ENCODE measurements at regions not wholly inside any gene's neighbourhood (a gene's known extent, or its start where the extent isn't known, plus 50 kb on each side); places are given as distances from the start of the nearest gene placed in this dataset.

DNA sequence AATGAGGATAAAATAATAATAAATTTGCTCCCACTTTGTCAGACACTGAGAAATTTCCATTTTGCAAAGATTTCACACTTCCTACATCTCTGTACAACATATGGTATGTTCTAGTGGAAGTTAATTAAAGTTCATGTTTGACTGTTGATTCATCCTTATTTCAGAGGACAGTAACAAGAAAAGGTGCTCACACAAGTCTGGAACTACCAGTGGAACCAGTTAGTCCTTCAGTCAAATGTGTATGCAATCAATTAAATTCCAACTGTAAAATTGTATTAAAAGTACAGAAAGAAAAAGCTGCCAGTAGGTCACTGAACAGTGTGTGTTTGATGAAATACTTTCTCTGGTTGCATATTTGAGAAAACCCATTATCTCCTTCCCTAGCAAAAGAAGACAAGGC lies 496.0 kb upstream of the PKN2 start:
- ATAC-seq (ENCODE audit: poor library complexity) = no peak
- Histone ChIP-seq H3K9me3 (ENCODE audit: control insufficient read depth in 1 of 2, insufficient read depth in 1 of 2, low read length in 2 of 2) (no peaks in the 10 kb centered on the region), H3K4me3 (ENCODE audit: low read length) (no peak overlapping the region), H3K27me3 (ENCODE audit: control insufficient read depth in 1 of 2, insufficient read depth in 2 of 2, low read length in 2 of 2) (no peaks in the 10 kb centered on the region), H3K4me1 (ENCODE audit: insufficient read depth, low read length) (no peaks in the 10 kb centered on the region), H3K36me3 (ENCODE audit: insufficient read depth, low read length) (no peaks in the 10 kb centered on the region), H3K27ac (ENCODE audit: low read depth in 1 of 2, low read length in 2 of 2) (no peak overlapping the region)
- Mint-ChIP-seq H3K4me3 (no peak overlapping the region), H3K27me3 (peaks cover 4% of the 10 kb centered on the region), H3K9me3 (no peaks in the 10 kb centered on the region), H3K27ac (no peak overlapping the region), H3K36me3 (ENCODE audit: low read depth) (no peaks in the 10 kb centered on the region), H3K4me1 (ENCODE audit: low read depth) (peaks cover 5% of the 10 kb centered on the region)
- POLR2A ChIA-PET = no interaction called here
- CTCF ChIA-PET = interaction anchor here (1.8 kb wide), 1 partner anchor 8 kb away, joined by 5 read pairs; no protein-coding TSS in a partner anchor
- no peak for DNase-seq
- intact Hi-C loops (cut with DNase I, micrococcal nuclease) = no loop called here
- TF ChIP-seq, protein P1, sequence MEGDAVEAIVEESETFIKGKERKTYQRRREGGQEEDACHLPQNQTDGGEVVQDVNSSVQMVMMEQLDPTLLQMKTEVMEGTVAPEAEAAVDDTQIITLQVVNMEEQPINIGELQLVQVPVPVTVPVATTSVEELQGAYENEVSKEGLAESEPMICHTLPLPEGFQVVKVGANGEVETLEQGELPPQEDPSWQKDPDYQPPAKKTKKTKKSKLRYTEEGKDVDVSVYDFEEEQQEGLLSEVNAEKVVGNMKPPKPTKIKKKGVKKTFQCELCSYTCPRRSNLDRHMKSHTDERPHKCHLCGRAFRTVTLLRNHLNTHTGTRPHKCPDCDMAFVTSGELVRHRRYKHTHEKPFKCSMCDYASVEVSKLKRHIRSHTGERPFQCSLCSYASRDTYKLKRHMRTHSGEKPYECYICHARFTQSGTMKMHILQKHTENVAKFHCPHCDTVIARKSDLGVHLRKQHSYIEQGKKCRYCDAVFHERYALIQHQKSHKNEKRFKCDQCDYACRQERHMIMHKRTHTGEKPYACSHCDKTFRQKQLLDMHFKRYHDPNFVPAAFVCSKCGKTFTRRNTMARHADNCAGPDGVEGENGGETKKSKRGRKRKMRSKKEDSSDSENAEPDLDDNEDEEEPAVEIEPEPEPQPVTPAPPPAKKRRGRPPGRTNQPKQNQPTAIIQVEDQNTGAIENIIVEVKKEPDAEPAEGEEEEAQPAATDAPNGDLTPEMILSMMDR (IDR thresholded peaks at IDR 0.05) = no peak

- DNase-seq (no peak), ATAC-seq (ENCODE audit: poor library complexity) (no peak)
- Histone ChIP-seq H3K9me3 (ENCODE audit: control insufficient read depth in 1 of 2, insufficient read depth in 1 of 2, low read length in 2 of 2) (no peaks in the 10 kb centered on the region), H3K36me3 (ENCODE audit: insufficient read depth, low read length) (no peaks in the 10 kb centered on the region), H3K4me3 (ENCODE audit: low read length) (no peak overlapping the region), H3K27me3 (ENCODE audit: control insufficient read depth in 1 of 2, insufficient read depth in 2 of 2, low read length in 2 of 2) (no peaks in the 10 kb centered on the region), H3K27ac (ENCODE audit: low read depth in 1 of 2, low read length in 2 of 2) (no peak overlapping the region), H3K4me1 (ENCODE audit: insufficient read depth, low read length) (no peaks in the 10 kb centered on the region)
- TF ChIP-seq, protein P1 (IDR thresholded peaks at IDR 0.05) = no peak
- no peak overlapping the region for H3K4me3 Mint-ChIP-seq
- intact Hi-C loops (cut with DNase I, micrococcal nuclease) = no loop called here
- H3K27ac Mint-ChIP-seq = no peak overlapping the region
- no peaks in the 10 kb centered on the region for H3K36me3 Mint-ChIP-seq (ENCODE audit: low read depth)
- H3K4me1 Mint-ChIP-seq (ENCODE audit: low read depth) = peaks cover 5% of the 10 kb centered on the region
- no peaks in the 10 kb centered on the region for H3K27me3 Mint-ChIP-seq
- CTCF ChIA-PET = interaction anchor here (1.8 kb wide), 1 partner anchor 9 kb away, joined by 5 read pairs; no protein-coding TSS in a partner anchor
- POLR2A ChIA-PET = no interaction called here
- H3K9me3 Mint-ChIP-seq = no peaks in the 10 kb centered on the region
These were observed 494.5 kb upstream of the PKN2 start for GRCh38 chr1:88189525-88189924.

DNA sequence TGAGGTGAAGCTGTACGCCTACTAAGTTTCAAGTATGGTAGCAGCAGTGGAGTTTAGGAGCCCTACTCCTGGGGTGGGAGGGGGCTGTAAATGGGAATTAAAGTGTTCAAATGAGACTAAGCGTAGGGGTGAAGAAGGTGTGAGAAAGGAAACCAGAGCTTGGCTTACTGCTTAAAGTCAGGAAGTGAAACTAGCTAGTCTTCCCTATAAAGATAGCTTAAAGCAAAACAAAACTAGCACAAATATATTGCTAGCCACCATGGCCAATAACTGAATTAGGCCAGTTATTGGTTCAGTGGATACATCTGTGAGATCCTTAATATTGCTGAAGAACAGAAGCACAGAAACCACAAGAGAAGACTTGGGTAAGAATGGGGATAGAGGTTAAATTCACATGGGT lies 492.2 kb upstream of the PKN2 start:
- H3K36me3 ChIP-seq (ENCODE audit: insufficient read depth, low read length) = no peaks in the 10 kb centered on the region
- ATAC-seq (ENCODE audit: poor library complexity) (no peak), DNase-seq (no peak)
- no peaks in the 10 kb centered on the region for H3K36me3 Mint-ChIP-seq (ENCODE audit: low read depth)
- TF ChIP-seq, protein P1 (IDR thresholded peaks at IDR 0.05) = no peak
- ChIA-PET CTCF (no interaction called here), POLR2A (no interaction called here)
- no peak overlapping the region for H3K4me3 ChIP-seq (ENCODE audit: low read length)
- no peak overlapping the region for H3K27ac ChIP-seq (ENCODE audit: low read depth in 1 of 2, low read length in 2 of 2)
- no peak overlapping the region for H3K27ac Mint-ChIP-seq
- no peaks in the 10 kb centered on the region for H3K9me3 ChIP-seq (ENCODE audit: control insufficient read depth in 1 of 2, insufficient read depth in 1 of 2, low read length in 2 of 2)
- no peaks in the 10 kb centered on the region for H3K4me1 ChIP-seq (ENCODE audit: insufficient read depth, low read length)
- H3K4me3 Mint-ChIP-seq = no peak overlapping the region
- H3K27me3 Mint-ChIP-seq = no peaks in the 10 kb centered on the region
- H3K27me3 ChIP-seq (ENCODE audit: control insufficient read depth in 1 of 2, insufficient read depth in 2 of 2, low read length in 2 of 2) = no peaks in the 10 kb centered on the region
- intact Hi-C loops (cut with DNase I, micrococcal nuclease) = no loop called here
- no peaks in the 10 kb centered on the region for H3K9me3 Mint-ChIP-seq
- peaks cover 5% of the 10 kb centered on the region for H3K4me1 Mint-ChIP-seq (ENCODE audit: low read depth)

All from CD4-positive, alpha-beta T cell (primary cell).